Esophagus muscularis mucosa (tissue), 4 donors: ENCODE measurements at regions not wholly inside any gene's neighbourhood (a gene's known extent, or its start where the extent isn't known, plus 50 kb on each side); places are given as distances from the start of the nearest gene placed in this dataset.

Source experiments
- DNase-seq: peaks from one replicate; pipeline ENCODE4 v3.0.0-alpha.2; 2017; ENCODE audit errors: extremely low spot score
- H3K27ac ChIP-seq, 4 donors: fragments of 200-600 bp; sonication (generic); replicated peaks in 1 of 4; 1 replicate in 3 of 4; 2 replicates in 1 of 4; pipeline ENCODE4 v1.5.1; 2016 to 2019; ENCODE audit warnings: mild to moderate bottlenecking in 1 of 4
- H3K27me3 ChIP-seq, 4 donors: fragments of 200-600 bp; sonication (generic); one replicate each; pipeline versions ENCODE4 v1.5.1 to v1.6.0; 2016 to 2019
- H3K36me3 ChIP-seq, 4 donors: fragments of 200-600 bp; sonication (generic); one replicate each; pipeline ENCODE4 v1.5.1; 2016 to 2019
- H3K4me1 ChIP-seq, 4 donors: fragments of 200-600 bp; sonication (generic); one replicate each; pipeline ENCODE4 v1.5.1; 2016 to 2019
- H3K4me3 ChIP-seq, 4 donors: fragments of 200-600 bp; sonication (generic); 1 replicate in 2 of 4; 2 replicates in 2 of 4; pipeline ENCODE4 v1.5.1; 2016 to 2019; ENCODE audit warnings: mild to moderate bottlenecking in 4 of 4, moderate library complexity in 1 of 4
- H3K9me3 ChIP-seq, 4 donors: fragments of 200-600 bp; sonication (generic); 1 replicate in 3 of 4; 2 replicates in 1 of 4; pipeline ENCODE4 v1.5.1; 2016 to 2019
- CTCF ChIP-seq, 3 experiments: fragments of 200-600 bp in 2 of 3; fragments of 450-650 bp in 1 of 3; sonication (generic) in 2 of 3; IDR thresholded peaks; one replicate each; pipeline ENCODE4 v1.5.1; 2017 to 2019; ENCODE audit warnings: antibody characterized with exemption in 3 of 3, mild to moderate bottlenecking in 2 of 3, moderate library complexity in 1 of 3
- EP300 ChIP-seq: sonication (generic); formaldehyde crosslinking; IDR thresholded peaks from one replicate; pipeline ENCODE4 v1.6.1; 2017; ENCODE audit warnings: antibody characterized with exemption
- POLR2A ChIP-seq: fragments of 450-650 bp; IDR thresholded peaks from one replicate; pipeline ENCODE4 v1.6.1; 2017; ENCODE audit warnings: antibody characterized with exemption, moderate library complexity, mild to moderate bottlenecking, low read depth
- POLR2AphosphoS5 ChIP-seq, 2 donors: sonication (generic); formaldehyde crosslinking; IDR thresholded peaks; one replicate each; pipeline ENCODE4 v1.6.1; 2017; ENCODE audit warnings: antibody characterized with exemption in 2 of 2
- WGBS: methylation state at CpG from one replicate; pipeline ENCODE4 v1.1.5; 2018; 5-methylcytosine and 5-hydroxymethylcytosine counted together
- intact Hi-C: fragments of 100-400 bp; cut with DNase I; formaldehyde crosslinking; loops from one replicate; pipeline ENCODE4 v1.15.1; 2023

DNA sequence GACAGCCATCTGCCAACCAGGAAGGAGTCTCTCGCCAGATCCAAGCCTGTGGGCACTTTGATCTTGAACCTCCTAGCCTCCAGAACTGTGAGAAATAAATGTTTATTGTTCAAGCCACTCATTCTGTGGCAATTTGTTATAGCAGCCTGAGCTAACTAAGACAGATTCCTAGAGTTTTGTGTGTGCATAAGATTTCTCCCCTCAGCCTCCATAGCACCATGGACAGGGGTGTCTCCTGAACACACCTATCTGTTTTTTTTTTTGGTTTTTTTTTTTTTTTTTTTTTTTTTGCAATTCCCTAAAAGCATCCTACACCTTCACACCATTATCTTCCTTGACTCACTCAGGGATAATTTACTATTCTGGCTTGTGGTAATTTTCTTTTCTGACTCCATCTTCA is 768.5 kb downstream of the NR2F2 start:
- TF ChIP-seq EP300 (no peak), POLR2AphosphoS5 (IDR thresholded peaks at IDR 0.05) (no peak), CTCF (IDR thresholded peaks at IDR 0.05) (no peak), POLR2A (no peak)
- Histone ChIP-seq H3K4me1 (no peaks in the 10 kb centered on the region), H3K27ac (no peak overlapping the region), H3K36me3 (no peaks in the 10 kb centered on the region), H3K9me3 (peaks cover 0 to 3% (median 0%) of the 10 kb centered on the region in 4 donors), H3K4me3 (no peak overlapping the region), H3K27me3 (no peaks in the 10 kb centered on the region)
- DNase-seq = no peak
- 79% methylated on average over 1 of the region's 1 CpG for WGBS
- intact Hi-C loops = no loop called here

DNA sequence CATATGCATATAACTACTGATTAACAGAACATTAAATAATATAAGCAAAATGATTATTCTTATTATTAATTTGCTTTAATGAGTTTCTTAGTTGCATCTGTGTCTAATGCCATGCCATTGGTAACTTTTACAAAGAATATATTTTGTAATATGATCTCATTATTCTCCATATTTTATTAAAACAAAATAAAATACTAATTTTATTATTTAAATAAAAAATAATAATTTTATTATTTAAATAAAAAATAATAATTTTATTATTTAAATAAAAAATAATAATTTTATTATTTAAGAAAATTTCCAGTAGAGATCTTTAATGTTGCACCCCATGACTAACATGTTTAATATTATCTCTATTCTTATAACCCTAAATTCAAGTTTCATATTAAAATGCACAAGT is 771.1 kb downstream of the NR2F2 start:
- no peak for TF ChIP-seq EP300
- TF ChIP-seq POLR2A = no peak
- TF ChIP-seq POLR2AphosphoS5 (IDR thresholded peaks at IDR 0.05) = no peak
- no peak for TF ChIP-seq CTCF (IDR thresholded peaks at IDR 0.05)
- no peaks in the 10 kb centered on the region for H3K27me3 ChIP-seq
- no peak for DNase-seq
- peaks cover 0 to 5% (median 0%) of the 10 kb centered on the region in 4 donors for H3K9me3 ChIP-seq
- H3K36me3 ChIP-seq = no peaks in the 10 kb centered on the region
- intact Hi-C loops = no loop called here
- no peak overlapping the region for H3K27ac ChIP-seq
- H3K4me3 ChIP-seq = no peak overlapping the region
- no peaks in the 10 kb centered on the region for H3K4me1 ChIP-seq

DNA sequence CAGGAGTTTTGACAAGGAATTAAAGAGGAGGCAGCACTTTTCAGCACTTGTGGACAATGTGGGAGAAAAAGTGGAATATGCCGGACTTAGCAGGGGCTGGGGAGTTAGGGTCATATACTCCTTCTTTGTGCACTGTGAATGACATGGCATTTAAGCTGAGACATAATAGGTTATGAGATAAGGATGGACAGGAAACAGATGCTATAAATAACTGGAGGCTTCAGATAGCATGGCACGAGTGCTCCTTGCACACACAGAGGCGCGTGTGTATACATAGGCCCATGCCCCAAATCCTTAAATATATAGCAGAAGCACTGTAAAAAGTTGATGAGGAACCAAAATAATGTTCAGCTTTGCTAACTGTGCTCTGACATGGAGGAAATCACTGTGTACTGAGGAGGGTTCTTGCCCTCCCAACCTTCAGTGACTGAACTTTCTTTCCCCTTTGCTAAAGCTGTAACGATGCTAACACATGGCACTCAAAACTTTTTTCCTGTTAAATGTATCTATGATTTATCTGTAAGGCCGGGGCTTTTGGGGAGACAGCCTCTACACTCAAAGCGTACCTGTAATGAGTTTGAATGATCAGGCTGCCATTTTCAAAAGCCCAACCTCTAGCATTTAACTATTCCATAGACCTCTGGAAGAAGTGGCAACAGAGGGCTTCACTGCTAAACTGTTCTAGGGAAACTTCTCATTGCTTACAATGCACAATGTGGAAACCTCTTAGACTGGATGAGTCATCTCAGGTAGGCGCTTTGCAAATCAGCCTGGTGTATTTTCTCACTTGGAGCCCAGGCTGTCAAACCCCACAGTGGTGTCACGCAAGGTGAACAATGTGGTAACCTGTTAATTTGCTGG is 784.6 kb downstream of the NR2F2 start:
- intact Hi-C loops = no loop called here
- no peaks in the 10 kb centered on the region for H3K4me1 ChIP-seq
- TF ChIP-seq CTCF (IDR thresholded peaks at IDR 0.05) = no peak
- no peak for TF ChIP-seq EP300
- TF ChIP-seq POLR2A = no peak
- no peak for TF ChIP-seq POLR2AphosphoS5 (IDR thresholded peaks at IDR 0.05)
- 76% methylated on average over 9 of the region's 9 CpGs for WGBS
- H3K9me3 ChIP-seq = peaks cover 0 to 15% (median 3%) of the 10 kb centered on the region in 4 donors
- no peaks in the 10 kb centered on the region for H3K36me3 ChIP-seq
- H3K27ac ChIP-seq = no peak overlapping the region
- H3K27me3 ChIP-seq = no peaks in the 10 kb centered on the region
- no peak for DNase-seq
- H3K4me3 ChIP-seq = no peak overlapping the region

DNA sequence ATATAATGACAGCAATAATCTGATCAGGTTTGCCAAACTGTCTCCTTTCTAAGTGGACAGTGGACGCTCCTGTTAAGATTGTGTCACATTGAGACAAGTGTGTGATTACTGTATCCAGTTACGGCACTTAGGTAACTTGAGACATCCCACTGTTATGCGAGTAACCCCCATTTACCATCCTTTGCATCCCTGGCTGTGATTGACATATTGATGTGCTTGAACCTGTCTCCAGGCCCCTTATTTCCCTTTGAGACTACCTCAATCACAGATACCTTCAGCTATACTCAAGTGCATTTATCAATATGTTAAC is 785.2 kb downstream of the NR2F2 start:
- no peaks in the 10 kb centered on the region for H3K27me3 ChIP-seq
- WGBS = 89% methylated on average over 3 of the region's 3 CpGs
- no peak for TF ChIP-seq POLR2A
- no peak for TF ChIP-seq EP300
- no peak for TF ChIP-seq CTCF (IDR thresholded peaks at IDR 0.05)
- no peak for TF ChIP-seq POLR2AphosphoS5 (IDR thresholded peaks at IDR 0.05)

GRCh38 chr15:97124790-97125189 is 794.3 kb downstream of the NR2F2 start:
- H3K9me3 ChIP-seq = peaks cover 0 to 9% (median 5%) of the 10 kb centered on the region in 4 donors
- H3K36me3 ChIP-seq = no peaks in the 10 kb centered on the region
- no peak for DNase-seq
- no peaks in the 10 kb centered on the region for H3K27me3 ChIP-seq
- TF ChIP-seq POLR2AphosphoS5 (IDR thresholded peaks at IDR 0.05) (no peak), CTCF (IDR thresholded peaks at IDR 0.05) (no peak), POLR2A (no peak), EP300 (no peak)
- intact Hi-C loops = no loop called here
- no peak overlapping the region for H3K27ac ChIP-seq
- H3K4me1 ChIP-seq = no peaks in the 10 kb centered on the region
- no peak overlapping the region for H3K4me3 ChIP-seq
- 90% methylated on average over 4 of the region's 4 CpGs for WGBS

More for the DNA sequence above, 785.2 kb downstream of the NR2F2 start:
- H3K27ac ChIP-seq = no peak overlapping the region
- no peak overlapping the region for H3K4me3 ChIP-seq
- DNase-seq = no peak
- H3K4me1 ChIP-seq = no peaks in the 10 kb centered on the region
- H3K36me3 ChIP-seq = no peaks in the 10 kb centered on the region
- H3K9me3 ChIP-seq = peaks cover 0 to 15% (median 3%) of the 10 kb centered on the region in 4 donors
- intact Hi-C loops = no loop called here
